SU-DHL-6 (cell line): ENCODE measurements at regions not wholly inside any gene's neighbourhood (a gene's known extent, or its start where the extent isn't known, plus 50 kb on each side); places are given as distances from the start of the nearest gene placed in this dataset.

ENCODE experiments used
- CTCF ChIP-seq: fragments of 200-600 bp; sonication (generic); IDR thresholded peaks from one replicate; pipeline ENCODE4 v1.5.1; 2017; ENCODE audit warnings: antibody characterized with exemption, mild to moderate bottlenecking, low read length, moderate library complexity; ENCODE audit not compliant: insufficient read depth, poor library complexity, severe bottlenecking
- EZH2phosphoT487 ChIP-seq: fragments of 200-600 bp; sonication (generic), shearing (Covaris generic); conservative IDR thresholded peaks from 2 replicates; pipeline ENCODE4 v1.6.1; 2018; ENCODE audit warnings: mild to moderate bottlenecking, antibody characterized with exemption, low read length, moderate library complexity, mixed read lengths

GRCh38 chr1:30286988-30287839 is 436.2 kb downstream of the MATN1 start:
- TF ChIP-seq CTCF (no peak), EZH2phosphoT487 (no peak)
